CD8-positive, alpha-beta memory T cell (primary cell): ENCODE measurements at regions not wholly inside any gene's neighbourhood (a gene's known extent, or its start where the extent isn't known, plus 50 kb on each side); places are given as distances from the start of the nearest gene placed in this dataset.

Experiments used
- CTCF ChIA-PET: fragments of 350-600 bp; sonication (Branson Sonifier 250); formaldehyde crosslinking; loops from one replicate; lab custom pipeline; 2021; ENCODE audit warnings: antibody characterized with exemption; lab: Charles Lee
- POLR2A ChIA-PET: fragments of 350-600 bp; sonication (Branson Sonifier 250); formaldehyde crosslinking; loops from one replicate; lab custom pipeline; 2021; ENCODE audit warnings: antibody characterized with exemption; lab: Charles Lee
- DNase-seq, 5 donors: peaks; one replicate each; pipeline versions ENCODE4 v3.0.0 to v3.0.0-alpha.2; 2020 to 2022; ENCODE audit warnings: mixed read lengths in 1 of 5
- H3K27ac ChIP-seq: one replicate; pipeline ENCODE4 v1.7.0; 2013; ENCODE audit warnings: low read depth, mild to moderate bottlenecking, low read length, moderate library complexity
- H3K27me3 ChIP-seq: 2 replicates; pipeline ENCODE4 v1.7.0; 2013; ENCODE audit warnings: low read length, mild to moderate bottlenecking; ENCODE audit not compliant: insufficient read depth, poor library complexity, severe bottlenecking
- H3K36me3 ChIP-seq: 2 replicates; pipeline ENCODE4 v1.7.0; 2013; ENCODE audit warnings: mild to moderate bottlenecking, low read length, moderate library complexity; ENCODE audit not compliant: insufficient read depth
- H3K4me1 ChIP-seq: 2 replicates; pipeline ENCODE4 v1.7.0; 2013; ENCODE audit warnings: mild to moderate bottlenecking, low read length, moderate library complexity; ENCODE audit not compliant: insufficient read depth
- H3K4me3 ChIP-seq: 2 replicates; pipeline ENCODE4 v1.7.0; 2013; ENCODE audit warnings: mild to moderate bottlenecking, low read length
- H3K9me3 ChIP-seq: 2 replicates; pipeline ENCODE4 v1.7.0; 2013; ENCODE audit warnings: mild to moderate bottlenecking, low read length
- H3K27ac Mint-ChIP-seq, 8 donors: one replicate each; pipeline ENCODE4 v1.8.0; 2020 to 2021; ENCODE audit warnings: mixed read lengths in 8 of 8, mild to moderate bottlenecking in 6 of 8, inconsistent platforms in 3 of 8, moderate library complexity in 3 of 8
- H3K27me3 Mint-ChIP-seq, 2 donors: one replicate each; pipeline ENCODE4 v1.8.0; 2020 to 2021; ENCODE audit warnings: mixed read lengths in 2 of 2, mild to moderate bottlenecking in 1 of 2, moderate library complexity in 1 of 2
- H3K36me3 Mint-ChIP-seq, 3 donors: one replicate each; pipeline ENCODE4 v1.8.0; 2020 to 2021; ENCODE audit warnings: mixed read lengths in 3 of 3, inconsistent platforms in 1 of 3, mild to moderate bottlenecking in 1 of 3
- H3K4me1 Mint-ChIP-seq, 3 donors: one replicate each; pipeline ENCODE4 v1.8.0; 2020 to 2021; ENCODE audit warnings: mixed read lengths in 3 of 3, inconsistent platforms in 1 of 3, mild to moderate bottlenecking in 1 of 3
- H3K4me3 Mint-ChIP-seq, 7 donors: one replicate each; pipeline ENCODE4 v1.8.0; 2020 to 2021; ENCODE audit warnings: mixed read lengths in 7 of 7, mild to moderate bottlenecking in 6 of 7, moderate library complexity in 4 of 7, inconsistent platforms in 2 of 7
- H3K9me3 Mint-ChIP-seq, 5 donors: one replicate each; pipeline ENCODE4 v1.8.0; 2020 to 2022; ENCODE audit warnings: mixed read lengths in 5 of 5, mild to moderate bottlenecking in 3 of 5, moderate library complexity in 2 of 5, inconsistent platforms in 1 of 5

DNA sequence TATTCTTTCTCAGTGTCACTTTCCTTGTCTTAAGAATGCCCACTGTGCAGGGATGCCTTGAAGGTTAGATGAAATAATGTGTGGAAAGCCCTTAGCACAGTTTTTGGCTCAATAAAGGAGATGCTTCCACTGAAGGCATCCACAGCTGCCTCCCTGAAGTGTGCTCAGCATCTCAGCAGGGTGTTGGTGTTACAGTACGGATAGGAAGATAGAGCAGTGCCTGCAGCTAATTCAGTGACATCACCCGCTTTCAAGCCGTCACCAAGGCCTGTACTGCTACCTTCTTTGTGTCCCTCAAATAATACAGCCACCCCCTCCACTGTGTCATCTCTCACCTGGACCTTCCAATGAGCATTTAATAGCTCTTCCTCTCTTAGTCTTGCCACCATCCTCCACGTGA is 59.0 kb downstream of the NDUFS5 start:
- Mint-ChIP-seq H3K4me3 (no peak overlapping the region), H3K27ac (no peak overlapping the region), H3K4me1 (peaks cover 5 to 14% (median 14%) of the 10 kb centered on the region in 3 donors), H3K36me3 (peaks cover 0 to 1% (median 0%) of the 10 kb centered on the region in 3 donors), H3K27me3 (peaks cover 31 to 35% of the 10 kb centered on the region in 2 donors), H3K9me3 (no peaks in the 10 kb centered on the region)
- Histone ChIP-seq H3K9me3 (no peaks in the 10 kb centered on the region), H3K27me3 (peaks cover 17% of the 10 kb centered on the region), H3K4me3 (no peak overlapping the region), H3K27ac (no peak overlapping the region), H3K4me1 (no peaks in the 10 kb centered on the region), H3K36me3 (no peaks in the 10 kb centered on the region)
- ChIA-PET CTCF (interaction anchor here (1.3 to 1.5 kb wide), 2 partner anchors 13 to 250 kb away, joined by 3 to 5 read pairs; no protein-coding TSS in a partner anchor), POLR2A (no interaction called here)
- DNase-seq, result no peak

DNA sequence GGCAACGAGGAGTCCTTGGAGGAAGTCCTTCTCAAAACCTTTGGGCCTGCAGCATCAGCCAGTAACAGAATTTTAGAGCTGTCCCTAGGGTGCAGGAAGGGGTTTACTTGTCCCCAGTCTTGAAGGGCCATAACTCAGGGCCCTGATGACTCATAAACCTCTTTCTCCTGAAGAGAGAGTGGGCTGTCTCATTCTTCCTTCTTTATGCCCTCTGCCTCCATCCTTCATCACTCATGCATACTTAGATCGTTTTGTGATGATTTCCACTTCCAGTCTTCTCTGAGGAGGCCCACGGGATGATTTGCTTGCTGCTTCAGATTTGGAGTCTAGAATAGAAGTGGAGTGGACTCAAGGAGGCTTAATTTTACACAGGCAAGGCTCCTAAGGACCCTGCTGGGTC is 60.2 kb downstream of the NDUFS5 start:
- DNase-seq, result no peak
- H3K4me1 ChIP-seq, result no peaks in the 10 kb centered on the region
- Mint-ChIP-seq H3K27me3 (peaks cover 25 to 28% of the 10 kb centered on the region in 2 donors), H3K4me3 (no peak overlapping the region), H3K9me3 (no peaks in the 10 kb centered on the region), H3K27ac (peak overlapping the region in 1 of 8 donors; percentile 34), H3K36me3 (peaks cover 0 to 1% (median 0%) of the 10 kb centered on the region in 3 donors), H3K4me1 (peaks cover 8 to 13% (median 11%) of the 10 kb centered on the region in 3 donors)
- no peak overlapping the region for H3K27ac ChIP-seq
- CTCF ChIA-PET, result interaction anchor here (1.0 to 1.5 kb wide), 3 partner anchors 12 to 962 kb away, joined by 3 to 5 read pairs (median 3); no protein-coding TSS in a partner anchor
- H3K36me3 ChIP-seq, result no peaks in the 10 kb centered on the region
- H3K4me3 ChIP-seq, result no peak overlapping the region
- peaks cover 10% of the 10 kb centered on the region for H3K27me3 ChIP-seq
- H3K9me3 ChIP-seq, result no peaks in the 10 kb centered on the region
- POLR2A ChIA-PET, result no interaction called here

DNA sequence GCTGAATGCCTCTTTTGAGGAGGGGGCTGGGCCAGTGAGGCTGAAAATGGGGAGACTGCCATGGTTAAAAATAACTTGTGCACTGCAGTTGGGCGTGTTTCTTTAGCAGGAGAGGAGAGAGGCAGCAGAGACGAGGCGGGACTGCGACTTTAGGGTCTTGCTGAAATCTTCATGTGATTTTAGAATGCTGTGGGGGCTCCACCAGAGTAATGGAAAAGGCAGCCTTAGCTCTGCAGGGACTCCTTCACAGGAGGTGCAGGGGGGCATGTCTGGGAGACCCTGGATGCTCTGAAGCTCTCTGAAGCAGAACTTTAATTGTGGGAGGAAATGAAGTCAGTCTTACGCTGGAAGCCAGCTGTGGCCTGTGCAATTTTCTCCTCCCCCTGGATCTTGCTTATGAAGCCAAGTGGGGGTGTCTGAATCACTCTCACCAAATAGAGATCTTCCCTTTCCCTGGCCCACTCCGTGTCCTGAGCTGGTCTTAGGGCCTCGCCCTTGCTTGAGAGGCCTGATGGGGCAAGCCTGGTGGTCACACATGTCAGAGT is 60.8 kb downstream of the NDUFS5 start:
- Histone ChIP-seq H3K36me3 (no peaks in the 10 kb centered on the region), H3K27ac (no peak overlapping the region), H3K9me3 (no peaks in the 10 kb centered on the region), H3K4me1 (no peaks in the 10 kb centered on the region), H3K4me3 (no peak overlapping the region), H3K27me3 (peaks cover 10% of the 10 kb centered on the region)
- peaks cover 0 to 1% (median 0%) of the 10 kb centered on the region in 3 donors for H3K36me3 Mint-ChIP-seq
- peak overlapping the region in 1 of 8 donors; percentile 34 for H3K27ac Mint-ChIP-seq
- peaks cover 25 to 28% of the 10 kb centered on the region in 2 donors for H3K27me3 Mint-ChIP-seq
- peaks cover 8 to 13% (median 11%) of the 10 kb centered on the region in 3 donors for H3K4me1 Mint-ChIP-seq
- no peaks in the 10 kb centered on the region for H3K9me3 Mint-ChIP-seq
- POLR2A ChIA-PET, result no interaction called here
- no peak overlapping the region for H3K4me3 Mint-ChIP-seq
- CTCF ChIA-PET, result interaction anchor here (0.6 to 1.0 kb wide), 2 partner anchors 10 to 962 kb away, joined by 3 read pairs; no protein-coding TSS in a partner anchor
- DNase-seq, result no peak

DNA sequence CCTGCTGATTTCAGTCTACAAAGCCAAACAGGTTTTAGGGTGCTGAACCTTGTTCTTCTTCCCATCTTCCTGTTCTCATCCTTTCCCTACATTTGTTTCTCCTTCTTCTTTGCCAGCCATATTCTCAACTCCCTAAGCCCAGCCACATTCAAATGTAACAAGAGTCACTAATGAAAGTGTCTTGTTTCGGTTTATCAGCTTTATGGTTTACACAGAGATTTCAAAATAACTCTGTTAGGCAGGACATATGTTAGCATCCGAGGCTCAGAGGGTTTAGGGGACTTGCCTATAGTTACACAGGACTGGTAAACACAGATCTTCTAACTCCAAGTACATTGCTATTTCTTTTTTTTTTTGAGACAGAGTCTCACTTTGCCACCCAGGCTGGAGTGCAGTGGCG is 61.3 kb downstream of the NDUFS5 start:
- peaks cover 3% of the 10 kb centered on the region for H3K4me1 ChIP-seq
- Mint-ChIP-seq H3K27me3 (peaks cover 20 to 24% of the 10 kb centered on the region in 2 donors), H3K4me3 (no peak overlapping the region), H3K27ac (no peak overlapping the region), H3K4me1 (peaks cover 8 to 12% (median 10%) of the 10 kb centered on the region in 3 donors), H3K36me3 (peaks cover 0 to 1% (median 0%) of the 10 kb centered on the region in 3 donors), H3K9me3 (no peaks in the 10 kb centered on the region)
- no peaks in the 10 kb centered on the region for H3K9me3 ChIP-seq
- H3K36me3 ChIP-seq, result no peaks in the 10 kb centered on the region
- peaks cover 6% of the 10 kb centered on the region for H3K27me3 ChIP-seq
- ChIA-PET CTCF (interaction anchor here (1.0 kb wide), 1 partner anchor 963 kb away, joined by 3 read pairs; no protein-coding TSS in a partner anchor), POLR2A (no interaction called here)
- no peak for DNase-seq
- no peak overlapping the region for H3K27ac ChIP-seq
- H3K4me3 ChIP-seq, result no peak overlapping the region

DNA sequence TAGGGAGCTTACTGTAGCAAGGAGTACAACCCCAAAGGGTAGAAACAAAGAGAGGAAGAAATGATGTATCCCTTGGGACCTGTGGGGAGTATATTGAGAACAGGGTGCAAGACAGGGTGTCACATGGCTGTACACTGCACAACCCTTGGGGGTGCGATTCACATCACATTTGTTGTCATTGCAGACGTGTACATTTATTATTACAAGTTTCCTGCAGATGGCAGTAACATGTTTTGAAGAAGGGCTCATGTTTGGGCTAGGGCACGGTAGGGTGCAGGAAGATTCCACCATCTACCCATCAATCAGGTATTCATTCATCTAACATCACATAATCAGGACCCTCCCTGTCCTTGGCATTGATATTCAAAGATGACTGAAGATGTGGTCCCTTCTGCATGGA is 62.5 kb downstream of the NDUFS5 start:
- Histone ChIP-seq H3K4me3 (no peak overlapping the region), H3K36me3 (no peaks in the 10 kb centered on the region), H3K27ac (no peak overlapping the region), H3K9me3 (no peaks in the 10 kb centered on the region), H3K4me1 (peaks cover 5% of the 10 kb centered on the region), H3K27me3 (no peaks in the 10 kb centered on the region)
- peak overlapping the region in 1 of 8 donors; percentile 11 for H3K27ac Mint-ChIP-seq
- peaks cover 8 to 12% (median 10%) of the 10 kb centered on the region in 3 donors for H3K4me1 Mint-ChIP-seq
- ChIA-PET POLR2A (no interaction called here), CTCF (interaction anchor here (1.5 kb wide), 1 partner anchor 9 kb away, joined by 4 read pairs; no protein-coding TSS in a partner anchor)
- no peak for DNase-seq
- H3K4me3 Mint-ChIP-seq, result no peak overlapping the region
- H3K36me3 Mint-ChIP-seq, result peaks cover 0 to 1% (median 0%) of the 10 kb centered on the region in 3 donors
- H3K9me3 Mint-ChIP-seq, result no peaks in the 10 kb centered on the region
- H3K27me3 Mint-ChIP-seq, result peaks cover 12 to 14% of the 10 kb centered on the region in 2 donors

DNA sequence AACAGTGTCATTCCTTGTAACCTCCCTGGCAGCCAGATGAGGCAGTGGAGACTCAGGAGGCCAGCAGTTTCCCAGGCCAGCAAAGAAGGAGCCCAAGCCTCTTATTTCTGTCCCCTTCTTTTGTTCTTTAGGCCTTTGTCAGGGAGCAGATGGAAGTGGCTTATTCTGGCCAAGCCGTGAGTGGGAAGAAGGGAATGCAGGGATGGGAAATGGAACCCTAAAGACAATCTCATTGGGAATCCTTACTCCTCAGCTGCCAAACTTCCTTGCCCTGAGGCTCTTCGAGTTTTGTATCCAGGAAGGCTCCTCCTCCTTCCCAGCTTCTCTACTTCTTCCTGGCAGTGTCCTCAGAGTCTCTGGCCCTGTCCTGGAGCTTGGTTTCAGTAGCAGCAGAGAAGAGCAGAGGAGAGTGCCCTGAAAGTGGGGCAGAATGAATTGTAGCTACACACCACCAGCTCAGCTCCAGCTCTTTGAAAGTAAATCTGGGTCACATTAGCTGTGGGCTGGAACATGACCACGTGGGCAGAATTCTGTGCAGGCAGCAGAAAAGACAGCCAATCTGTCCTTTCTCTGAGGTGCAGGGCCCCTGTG is 63.9 kb downstream of the NDUFS5 start:
- Histone ChIP-seq H3K4me3 (no peak overlapping the region), H3K36me3 (no peaks in the 10 kb centered on the region), H3K27ac (no peak overlapping the region), H3K27me3 (no peaks in the 10 kb centered on the region), H3K9me3 (no peaks in the 10 kb centered on the region), H3K4me1 (peaks cover 5% of the 10 kb centered on the region)
- POLR2A ChIA-PET, result no interaction called here
- Mint-ChIP-seq H3K27ac (peak overlapping the region in 3 of 8 donors; percentile 63 to 96 (median 83)), H3K9me3 (no peaks in the 10 kb centered on the region), H3K4me1 (peaks cover 8 to 12% (median 10%) of the 10 kb centered on the region in 3 donors), H3K27me3 (peaks cover 3 to 6% of the 10 kb centered on the region in 2 donors), H3K36me3 (peaks cover 0 to 1% (median 0%) of the 10 kb centered on the region in 3 donors), H3K4me3 (peak overlapping the region in 2 of 7 donors; percentile 54 to 55)
- CTCF ChIA-PET, result interaction anchor here (1.5 kb wide), 2 partner anchors 7 to 217 kb away, joined by 4 to 6 read pairs; partner anchors contain the start of gene MYCBP
- no peak for DNase-seq

DNA sequence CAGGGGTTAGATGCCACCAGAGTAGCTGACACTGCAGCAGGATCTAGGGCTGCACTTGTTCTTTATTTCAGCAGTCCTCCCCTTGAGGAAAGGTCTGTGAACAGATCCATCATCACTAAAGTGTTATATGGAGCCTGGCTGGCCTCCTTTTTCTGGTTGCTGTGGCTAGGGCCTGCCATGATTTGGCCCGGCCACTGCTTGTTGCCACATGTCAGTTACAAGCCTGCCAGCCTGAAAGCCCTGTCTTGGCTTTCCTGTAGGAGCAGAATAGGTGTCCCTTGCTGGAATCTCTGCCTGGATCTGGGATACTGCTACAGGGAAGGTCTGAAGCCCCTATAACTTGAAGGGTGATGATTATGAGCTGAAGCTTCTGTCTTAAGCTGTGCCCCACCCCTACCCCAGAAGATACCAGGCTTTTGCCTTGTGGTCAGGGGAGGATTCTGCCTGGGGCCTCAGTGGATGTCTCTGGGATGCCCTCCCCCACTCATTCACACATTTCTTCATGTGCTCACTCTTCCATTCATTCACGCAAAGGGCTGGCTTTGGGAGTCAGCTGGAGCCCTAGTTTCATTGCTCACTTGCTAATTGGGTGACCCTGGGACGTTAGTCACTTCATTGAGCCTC is 64.7 kb downstream of the NDUFS5 start:
- Mint-ChIP-seq H3K4me3 (peak overlapping the region in 1 of 7 donors; percentile 13), H3K36me3 (peaks cover 0 to 1% (median 0%) of the 10 kb centered on the region in 3 donors), H3K27me3 (peaks cover 2 to 3% of the 10 kb centered on the region in 2 donors), H3K9me3 (no peaks in the 10 kb centered on the region), H3K4me1 (peaks cover 8 to 12% (median 10%) of the 10 kb centered on the region in 3 donors), H3K27ac (peak overlapping the region in 4 of 8 donors; percentile 36 to 83 (median 64))
- Histone ChIP-seq H3K27ac (no peak overlapping the region), H3K4me1 (peaks cover 5% of the 10 kb centered on the region), H3K27me3 (no peaks in the 10 kb centered on the region), H3K36me3 (no peaks in the 10 kb centered on the region), H3K4me3 (no peak overlapping the region), H3K9me3 (no peaks in the 10 kb centered on the region)
- no peak for DNase-seq
- CTCF ChIA-PET, result interaction anchor here (1.2 to 1.5 kb wide), 2 partner anchors 102 to 218 kb away, joined by 3 to 6 read pairs; partner anchors contain the start of gene MYCBP
- POLR2A ChIA-PET, result no interaction called here
